HG03025 (cell line): ENCODE measurements at regions not wholly inside any gene's neighbourhood (a gene's known extent, or its start where the extent isn't known, plus 50 kb on each side); places are given as distances from the start of the nearest gene placed in this dataset.
"Not testable (repeated sequence)": the region's sequence is repeated elsewhere in the genome, so short reads cannot be mapped to it uniquely, and the experiment has no call there.

ENCODE experiments used
- ATAC-seq: cut with Tn5 transposase; IDR thresholded peaks from one replicate; pipeline ENCODE4 v1.9.1; 2021; ENCODE audit warnings: mild to moderate bottlenecking, moderate library complexity; ENCODE audit not compliant: unreplicated experiment, low FRiP score

GRCh38 chr2:2663401-2664036, 332.4 kb upstream of the MYT1L start:
- no peak for ATAC-seq

DNA sequence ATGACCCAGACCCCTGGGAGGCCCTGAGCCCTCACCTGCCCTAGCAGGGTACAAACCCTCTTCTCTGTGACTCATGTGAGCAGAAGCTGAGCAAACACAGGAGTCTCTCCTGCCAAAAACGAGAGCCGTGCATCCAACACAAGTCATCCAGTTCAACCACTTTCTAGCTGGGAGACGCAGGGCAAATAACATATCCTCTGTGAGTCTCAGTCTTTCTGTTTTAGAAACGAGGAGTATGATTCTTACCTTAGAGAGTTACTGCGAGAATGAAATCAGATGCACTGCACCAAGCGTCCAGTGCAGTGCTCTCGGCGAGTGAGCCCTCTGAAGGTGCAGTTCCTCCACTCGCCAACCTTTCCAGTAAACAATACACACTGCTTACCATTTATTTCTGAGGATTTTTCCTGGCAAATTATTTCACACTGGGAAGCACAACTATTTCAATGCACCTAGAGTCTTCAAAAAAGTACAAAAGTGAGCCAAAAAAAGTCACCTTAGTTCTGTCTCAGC, 331.8 kb upstream of the MYT1L start:
- ATAC-seq, result no peak

GRCh38 chr2:2662037-2662846, 331.2 kb upstream of the MYT1L start:
- ATAC-seq, result no peak

DNA sequence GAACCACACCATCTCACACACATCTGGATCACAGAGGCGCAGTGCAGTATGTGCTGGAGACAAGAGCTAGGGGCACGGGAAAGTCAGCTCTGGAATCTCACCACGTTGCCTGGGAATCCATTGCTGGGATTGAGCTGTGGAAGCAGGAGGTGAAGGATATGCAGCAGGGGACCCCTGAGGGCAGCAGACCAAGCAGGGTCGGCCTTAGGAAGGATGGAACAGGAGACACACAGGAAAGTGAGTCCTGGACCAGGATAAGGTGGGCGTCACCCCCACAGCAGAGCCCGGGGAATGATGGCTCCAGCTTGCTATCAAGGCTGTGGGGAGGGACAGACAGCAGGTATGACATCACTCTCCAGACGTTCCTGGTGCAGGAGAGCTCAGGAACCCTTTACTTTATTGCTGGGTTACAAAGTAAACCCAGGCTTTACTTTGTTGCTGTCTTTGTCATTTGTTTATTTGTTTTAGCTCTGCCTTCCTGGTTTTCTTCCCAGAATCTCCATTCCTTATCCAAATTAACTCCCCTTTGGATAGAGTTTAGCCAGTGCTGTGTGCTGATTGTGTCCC, 329.8 kb upstream of the MYT1L start:
- no peak for ATAC-seq

DNA sequence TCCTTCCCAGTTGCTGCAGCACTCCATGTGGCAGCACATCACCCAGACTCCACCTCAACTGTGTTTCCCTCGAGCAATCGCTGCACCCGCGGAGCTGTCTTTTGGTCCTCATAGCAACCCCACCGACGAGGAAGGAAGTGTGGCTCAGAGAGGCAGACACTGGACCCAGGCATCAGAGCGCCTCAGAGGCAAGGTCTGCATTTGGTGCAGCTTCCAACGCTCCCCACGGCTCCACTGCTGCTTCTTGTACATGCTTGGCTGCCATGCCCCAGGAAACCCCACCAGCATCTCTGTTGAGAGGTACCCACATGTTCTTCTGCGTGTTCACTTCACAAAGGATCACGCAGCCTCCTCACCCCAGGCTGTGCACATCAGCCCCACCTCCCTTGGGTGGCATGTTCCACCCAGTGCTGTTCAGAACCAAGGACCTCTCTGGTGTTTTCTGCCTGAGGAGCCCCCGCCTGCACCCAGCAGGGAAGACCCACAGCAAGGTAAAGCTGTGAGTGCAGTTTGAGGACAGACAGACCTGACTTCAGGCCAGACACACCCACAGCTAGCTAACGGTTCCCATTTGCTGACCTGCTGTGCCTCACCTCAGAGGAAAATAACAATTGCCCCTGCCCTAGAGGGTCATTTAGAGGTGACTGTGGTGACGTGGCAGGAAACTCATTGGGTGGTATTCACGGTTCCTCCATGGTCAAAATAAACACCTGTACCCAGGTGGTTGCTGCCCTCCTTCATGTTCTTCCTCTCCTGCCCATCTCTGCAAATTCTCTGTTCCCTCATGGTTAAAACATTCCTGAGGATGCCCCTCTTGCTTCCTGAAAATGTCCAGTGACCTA, 326.3 kb upstream of the MYT1L start:
- no peak for ATAC-seq

GRCh38 chr2:2656115-2657011, 325.3 kb upstream of the MYT1L start:
- no peak for ATAC-seq

DNA sequence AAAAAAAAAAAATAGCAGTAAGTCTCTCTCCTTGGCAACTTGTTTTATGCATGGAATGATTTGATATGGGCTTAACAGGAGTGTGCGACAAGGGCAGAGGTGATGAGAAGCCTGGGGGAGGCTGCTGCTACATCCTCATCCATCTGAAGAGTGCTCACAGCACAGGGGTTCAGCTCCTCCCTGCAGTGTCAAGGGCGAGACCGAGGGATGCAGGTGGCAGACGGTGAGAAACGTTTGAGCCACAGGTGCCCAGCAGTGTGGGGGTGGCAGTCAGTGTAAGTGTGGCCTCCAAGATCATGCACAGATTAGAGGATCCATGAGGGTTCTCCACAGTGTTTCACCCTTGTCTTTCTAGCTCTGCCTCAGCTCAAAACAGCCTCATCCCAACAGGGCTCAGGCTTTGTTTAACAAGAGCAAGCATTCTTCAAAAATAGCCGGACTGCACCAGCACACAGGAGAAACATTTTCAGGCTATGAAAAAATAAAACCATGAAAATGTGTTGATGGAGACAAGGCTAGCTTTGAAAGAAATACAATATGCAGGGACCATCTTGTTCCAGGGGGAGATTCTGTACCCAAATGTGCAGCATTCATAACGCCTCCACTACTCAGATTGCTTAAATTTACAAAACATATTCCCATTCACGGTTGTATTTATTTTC, 324.5 kb upstream of the MYT1L start:
- ATAC-seq, result no peak

GRCh38 chr2:2653231-2653630, 322.2 kb upstream of the MYT1L start:
- ATAC-seq, result no peak

- ATAC-seq, result no peak
Observed at GRCh38 chr2:2650608-2651375, 319.7 kb upstream of the MYT1L start.

GRCh38 chr2:2649109-2650072, 318.3 kb upstream of the MYT1L start:
- no peak for ATAC-seq

- ATAC-seq, result no peak
Observed at GRCh38 chr2:2648094-2648493, 317.0 kb upstream of the MYT1L start.

- ATAC-seq, result no peak
Observed at GRCh38 chr2:2647141-2647541, 316.1 kb upstream of the MYT1L start.

DNA sequence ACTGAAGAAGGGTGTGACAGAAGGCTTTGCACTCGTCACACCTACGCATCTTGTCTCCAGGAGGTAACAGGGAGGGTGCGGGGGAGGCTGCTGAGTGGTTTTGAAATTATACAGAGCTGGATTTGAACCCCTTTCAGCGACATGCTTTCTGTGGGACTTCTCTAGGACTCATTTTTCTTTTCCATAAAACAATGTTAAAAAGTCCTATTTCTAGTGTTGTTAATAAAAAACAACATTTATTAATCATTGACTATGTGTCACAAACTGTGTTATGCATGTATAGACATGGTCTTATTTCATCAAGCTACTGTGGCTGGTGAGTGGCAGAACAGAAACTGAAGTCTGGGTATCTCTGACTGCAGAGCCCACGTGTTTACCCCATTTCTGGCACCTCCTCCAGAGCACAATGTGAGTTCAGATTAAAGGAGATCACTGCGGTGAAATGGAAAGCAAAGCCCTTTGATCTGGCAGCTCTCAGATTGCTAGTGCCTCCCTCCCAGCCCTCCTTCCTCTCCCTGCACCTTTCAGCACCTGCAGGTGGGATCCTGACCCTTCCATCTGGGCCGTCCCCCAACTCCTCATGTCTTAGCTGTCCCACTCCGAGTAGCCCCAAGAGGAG, 315.5 kb upstream of the MYT1L start:
- no peak for ATAC-seq

- ATAC-seq, result no peak
Observed at GRCh38 chr2:2645162-2645855, 314.2 kb upstream of the MYT1L start.

- ATAC-seq, result not testable (repeated sequence)
Observed at GRCh38 chr2:2644751-2645150, 313.7 kb upstream of the MYT1L start.

- ATAC-seq, result no peak
Observed at GRCh38 chr2:2644040-2644439, 313.0 kb upstream of the MYT1L start.
